ENCODE measurements at regions not wholly inside any gene's neighbourhood (a gene's known extent, or its start where the extent isn't known, plus 50 kb on each side); places are given as distances from the start of the nearest gene placed in this dataset.
"Not testable (repeated sequence)": the region's sequence is repeated elsewhere in the genome, so short reads cannot be mapped to it uniquely, and the experiment has no call there.

GRCh38 chr10:26952094-26952493 is 91.3 kb upstream of the ABI1 start:
- POLR2A ChIA-PET = no interaction called here
- H3K36me3 Mint-ChIP-seq (ENCODE audit: low read depth) = no peaks in the 10 kb centered on the region
- H3K4me1 Mint-ChIP-seq = peaks cover 2% of the 10 kb centered on the region
- no peak overlapping the region for H3K27ac Mint-ChIP-seq
- peaks cover 12% of the 10 kb centered on the region for H3K27me3 Mint-ChIP-seq
- H3K4me3 Mint-ChIP-seq = no peak overlapping the region
- H3K9me3 Mint-ChIP-seq = peaks cover 8% of the 10 kb centered on the region
- CTCF ChIA-PET = no interaction called here
- DNase-seq = no peak

GRCh38 chr10:26951650-26952049 is 90.9 kb upstream of the ABI1 start:
- DNase-seq = no peak
- H3K27ac Mint-ChIP-seq = no peak overlapping the region
- no peak overlapping the region for H3K4me3 Mint-ChIP-seq
- CTCF ChIA-PET = no interaction called here
- no peaks in the 10 kb centered on the region for H3K36me3 Mint-ChIP-seq (ENCODE audit: low read depth)
- POLR2A ChIA-PET = no interaction called here
- H3K27me3 Mint-ChIP-seq = peaks cover 14% of the 10 kb centered on the region
- peaks cover 2% of the 10 kb centered on the region for H3K4me1 Mint-ChIP-seq
- H3K9me3 Mint-ChIP-seq = peaks cover 8% of the 10 kb centered on the region

GRCh38 chr10:26950934-26951333 is 90.2 kb upstream of the ABI1 start:
- ChIA-PET CTCF (no interaction called here), POLR2A (no interaction called here)
- Mint-ChIP-seq H3K27me3 (peaks cover 14% of the 10 kb centered on the region), H3K4me1 (peaks cover 2% of the 10 kb centered on the region), H3K9me3 (peaks cover 8% of the 10 kb centered on the region), H3K36me3 (ENCODE audit: low read depth) (no peaks in the 10 kb centered on the region), H3K27ac (no peak overlapping the region), H3K4me3 (no peak overlapping the region)
- no peak for DNase-seq

GRCh38 chr10:26946102-26946811 is 85.5 kb upstream of the ABI1 start:
- Mint-ChIP-seq H3K9me3 (peaks cover 6% of the 10 kb centered on the region), H3K4me3 (no peak overlapping the region), H3K4me1 (peaks cover 9% of the 10 kb centered on the region), H3K27me3 (peaks cover 14% of the 10 kb centered on the region), H3K27ac (no peak overlapping the region), H3K36me3 (ENCODE audit: low read depth) (no peaks in the 10 kb centered on the region)
- DNase-seq = no peak
- ChIA-PET POLR2A (no interaction called here), CTCF (no interaction called here)

GRCh38 chr10:26944261-26944882 is 83.6 kb upstream of the ABI1 start:
- ChIA-PET CTCF (no interaction called here), POLR2A (no interaction called here)
- H3K4me3 Mint-ChIP-seq = no peak overlapping the region
- no peaks in the 10 kb centered on the region for H3K36me3 Mint-ChIP-seq (ENCODE audit: low read depth)
- peaks cover 7% of the 10 kb centered on the region for H3K4me1 Mint-ChIP-seq
- H3K27me3 Mint-ChIP-seq = peaks cover 8% of the 10 kb centered on the region
- DNase-seq = no peak
- H3K9me3 Mint-ChIP-seq = no peaks in the 10 kb centered on the region
- H3K27ac Mint-ChIP-seq = no peak overlapping the region

GRCh38 chr10:26939962-26940354 is 79.2 kb upstream of the ABI1 start:
- ChIA-PET POLR2A (interaction anchor here (0.9 kb wide), 1 partner anchor 168 kb away, joined by 3 read pairs; no protein-coding TSS in a partner anchor), CTCF (no interaction called here)
- H3K27ac Mint-ChIP-seq = no peak overlapping the region
- DNase-seq = no peak
- no peaks in the 10 kb centered on the region for H3K36me3 Mint-ChIP-seq (ENCODE audit: low read depth)
- peaks cover 7% of the 10 kb centered on the region for H3K4me1 Mint-ChIP-seq
- H3K4me3 Mint-ChIP-seq = no peak overlapping the region
- H3K27me3 Mint-ChIP-seq = no peaks in the 10 kb centered on the region
- no peaks in the 10 kb centered on the region for H3K9me3 Mint-ChIP-seq

- ChIA-PET CTCF (no interaction called here), POLR2A (interaction anchor here (0.9 kb wide), 1 partner anchor 168 kb away, joined by 3 read pairs; no protein-coding TSS in a partner anchor)
- Mint-ChIP-seq H3K4me3 (no peak overlapping the region), H3K27me3 (no peaks in the 10 kb centered on the region), H3K9me3 (no peaks in the 10 kb centered on the region), H3K36me3 (ENCODE audit: low read depth) (no peaks in the 10 kb centered on the region), H3K27ac (no peak overlapping the region), H3K4me1 (peaks cover 7% of the 10 kb centered on the region)
- DNase-seq = no peak
These were observed 78.7 kb upstream of the ABI1 start for GRCh38 chr10:26939290-26939961.

- CTCF ChIA-PET = no interaction called here
- H3K4me3 Mint-ChIP-seq = no peak overlapping the region
- DNase-seq = no peak
- no peak overlapping the region for H3K27ac Mint-ChIP-seq
- peaks cover 7% of the 10 kb centered on the region for H3K4me1 Mint-ChIP-seq
- peaks cover 2% of the 10 kb centered on the region for H3K27me3 Mint-ChIP-seq
- H3K36me3 Mint-ChIP-seq (ENCODE audit: low read depth) = no peaks in the 10 kb centered on the region
- POLR2A ChIA-PET = no interaction called here
- H3K9me3 Mint-ChIP-seq = no peaks in the 10 kb centered on the region
These were observed 77.8 kb upstream of the ABI1 start for GRCh38 chr10:26938578-26938977.

- H3K27me3 Mint-ChIP-seq = peaks cover 2% of the 10 kb centered on the region
- peaks cover 7% of the 10 kb centered on the region for H3K4me1 Mint-ChIP-seq
- H3K27ac Mint-ChIP-seq = no peak overlapping the region
- H3K9me3 Mint-ChIP-seq = no peaks in the 10 kb centered on the region
- ChIA-PET CTCF (no interaction called here), POLR2A (interaction anchor here (0.6 kb wide), 1 partner anchor 162 kb away, joined by 5 read pairs; no protein-coding TSS in a partner anchor)
- H3K4me3 Mint-ChIP-seq = no peak overlapping the region
- H3K36me3 Mint-ChIP-seq (ENCODE audit: low read depth) = no peaks in the 10 kb centered on the region
- no peak for DNase-seq
These were observed 76.6 kb upstream of the ABI1 start for GRCh38 chr10:26937371-26937770.

- POLR2A ChIA-PET; H3K4me3 Mint-ChIP-seq; DNase-seq; H3K27ac Mint-ChIP-seq; H3K36me3 Mint-ChIP-seq (ENCODE audit: low read depth); H3K4me1 Mint-ChIP-seq; H3K9me3 Mint-ChIP-seq; H3K27me3 Mint-ChIP-seq: not testable (repeated sequence)
- CTCF ChIA-PET = interaction anchor here (0.7 kb wide), 1 partner anchor 34 kb away, joined by 4 read pairs; no protein-coding TSS in a partner anchor
These were observed 73.4 kb upstream of the ABI1 start for GRCh38 chr10:26934190-26934589.

GRCh38 chr10:26932576-26932975 is 71.8 kb upstream of the ABI1 start:
- H3K9me3 Mint-ChIP-seq = no peaks in the 10 kb centered on the region
- no peak for DNase-seq
- H3K4me3 Mint-ChIP-seq = no peak overlapping the region
- H3K36me3 Mint-ChIP-seq (ENCODE audit: low read depth) = no peaks in the 10 kb centered on the region
- POLR2A ChIA-PET = no interaction called here
- CTCF ChIA-PET = no interaction called here
- peaks cover 6% of the 10 kb centered on the region for H3K27me3 Mint-ChIP-seq
- no peaks in the 10 kb centered on the region for H3K4me1 Mint-ChIP-seq
- H3K27ac Mint-ChIP-seq = no peak overlapping the region

- no peak overlapping the region for H3K4me3 Mint-ChIP-seq
- H3K27me3 Mint-ChIP-seq = peaks cover 10% of the 10 kb centered on the region
- H3K27ac Mint-ChIP-seq = no peak overlapping the region
- no peaks in the 10 kb centered on the region for H3K4me1 Mint-ChIP-seq
- CTCF ChIA-PET = no interaction called here
- H3K9me3 Mint-ChIP-seq = no peaks in the 10 kb centered on the region
- POLR2A ChIA-PET = no interaction called here
- no peak for DNase-seq
- no peaks in the 10 kb centered on the region for H3K36me3 Mint-ChIP-seq (ENCODE audit: low read depth)
These were observed 70.5 kb upstream of the ABI1 start for GRCh38 chr10:26931223-26931622.

GRCh38 chr10:26922824-26923223 is 62.1 kb upstream of the ABI1 start:
- H3K36me3 Mint-ChIP-seq (ENCODE audit: low read depth); H3K9me3 Mint-ChIP-seq; H3K4me3 Mint-ChIP-seq; H3K4me1 Mint-ChIP-seq; POLR2A ChIA-PET; H3K27ac Mint-ChIP-seq; CTCF ChIA-PET; DNase-seq: not testable (repeated sequence)
- peaks cover 12% of the 10 kb centered on the region for H3K27me3 Mint-ChIP-seq
